Pancreas (tissue), 10 donors: ENCODE measurements at regions not wholly inside any gene's neighbourhood (a gene's known extent, or its start where the extent isn't known, plus 50 kb on each side); places are given as distances from the start of the nearest gene placed in this dataset.

ENCODE experiments used
- ATAC-seq, 4 donors: fragments of 200-7000 bp; cut with Tn5 transposase; one replicate each; pipeline versions ENCODE4 v1.8.0 to v1.9.1; 2020; ENCODE audit warnings: mild to moderate bottlenecking in 4 of 4, moderate library complexity in 4 of 4
- DNase-seq, 6 donors: peaks; one replicate each; pipeline ENCODE4 v3.0.0-alpha.2; 2020
- FAIRE-seq: peaks from 2 replicates; lab custom pipeline; 2012; peaks lifted over from hg19 to GRCh38; lab: Jason Lieb, UNC
- H3K27ac ChIP-seq, 4 donors: fragments of 200-600 bp; sonication (generic); 1 replicate in 3 of 4; 2 replicates in 1 of 4; pipeline versions ENCODE4 v1.5.0 to v1.8.0; 2020
- H3K27me3 ChIP-seq, 4 donors: fragments of 200-600 bp; one replicate each; pipeline ENCODE4 v1.8.0; 2021
- H3K36me3 ChIP-seq, 3 donors: fragments of 200-600 bp; sonication (generic) in 1 of 3; one replicate each; pipeline versions ENCODE4 v1.5.0 to v1.8.0; 2020 to 2021
- H3K4me1 ChIP-seq, 3 donors: fragments of 200-600 bp; one replicate each; pipeline ENCODE4 v1.8.0; 2021
- H3K4me3 ChIP-seq, 4 donors: fragments of 200-600 bp; sonication (generic) in 2 of 4; one replicate each; pipeline versions ENCODE4 v1.5.0 to v1.8.0; 2020 to 2021
- H3K9me3 ChIP-seq, 4 donors: fragments of 200-600 bp; one replicate each; pipeline ENCODE4 v1.8.0; 2021
- CTCF ChIP-seq, 4 donors: fragments of 200-600 bp; sonication (generic) in 3 of 4; IDR thresholded peaks; one replicate each; pipeline versions ENCODE4 v1.5.0 to v1.8.0; 2021; ENCODE audit warnings: antibody characterized with exemption in 4 of 4
- WGBS, 2 donors: extraction: QIAGEN DNeasy Blood & Tissue Kit; methylation state at CpG; one replicate each; pipeline ENCODE4 v1.1.7; 2013; 5-methylcytosine and 5-hydroxymethylcytosine counted together
- intact Hi-C, 3 donors: fragments of 100-400 bp; cut with DNase I; formaldehyde crosslinking; loops; one replicate each; pipeline versions ENCODE4 v1.11.1 to v1.14.2; 2022
- donor health status: healthy with polysubstance abuse.
- donor health status: DM: no; HTN: no; CAD: no; lungs with moderate emphysema.
- donor health status: DM: no; HTN: no; CAD: no.
- donor health status: control.
- donor health status: control.
- donor health status: Bipolar disorder and iron deficiency.
- donor health status: DM: yes; HTN: yes; CAD: no.
- donor health status: DM: no; HTN: no; CAD: no.
- donor health status: DM: no; HTN: no; CAD: no.
- donor health status: DM: yes; HTN: yes; CAD: no.

GRCh38 chr13:84126671-84127171, 244.4 kb upstream of the SLITRK1 start:
- no peak for TF ChIP-seq CTCF (IDR thresholded peaks at IDR 0.05)
- DNase-seq = peak in 2 of 6 donors; percentile 5 to 30
- Histone ChIP-seq H3K36me3 (no peaks in the 10 kb centered on the region), H3K4me3 (no peak overlapping the region), H3K27me3 (no peaks in the 10 kb centered on the region), H3K27ac (no peak overlapping the region), H3K9me3 (no peaks in the 10 kb centered on the region), H3K4me1 (no peaks in the 10 kb centered on the region)
- intact Hi-C loops = no loop called here
- ATAC-seq = no peak
- 78 to 86% methylated on average over 7 of the region's 7 CpGs for WGBS, 2 donors
- no peak for FAIRE-seq

- H3K27me3 ChIP-seq = no peaks in the 10 kb centered on the region
- no peaks in the 10 kb centered on the region for H3K4me1 ChIP-seq
- ATAC-seq = no peak
- 74 to 85% methylated on average over 1 of the region's 1 CpG for WGBS, 2 donors
- H3K9me3 ChIP-seq = no peaks in the 10 kb centered on the region
- no peak for FAIRE-seq
- no peak overlapping the region for H3K27ac ChIP-seq
- DNase-seq = no peak
- intact Hi-C loops = no loop called here
- TF ChIP-seq CTCF (IDR thresholded peaks at IDR 0.05) = no peak
- H3K36me3 ChIP-seq = no peaks in the 10 kb centered on the region
- H3K4me3 ChIP-seq = no peak overlapping the region
Measured at GRCh38 chr13:84121456-84121855, 239.2 kb upstream of the SLITRK1 start.

DNA sequence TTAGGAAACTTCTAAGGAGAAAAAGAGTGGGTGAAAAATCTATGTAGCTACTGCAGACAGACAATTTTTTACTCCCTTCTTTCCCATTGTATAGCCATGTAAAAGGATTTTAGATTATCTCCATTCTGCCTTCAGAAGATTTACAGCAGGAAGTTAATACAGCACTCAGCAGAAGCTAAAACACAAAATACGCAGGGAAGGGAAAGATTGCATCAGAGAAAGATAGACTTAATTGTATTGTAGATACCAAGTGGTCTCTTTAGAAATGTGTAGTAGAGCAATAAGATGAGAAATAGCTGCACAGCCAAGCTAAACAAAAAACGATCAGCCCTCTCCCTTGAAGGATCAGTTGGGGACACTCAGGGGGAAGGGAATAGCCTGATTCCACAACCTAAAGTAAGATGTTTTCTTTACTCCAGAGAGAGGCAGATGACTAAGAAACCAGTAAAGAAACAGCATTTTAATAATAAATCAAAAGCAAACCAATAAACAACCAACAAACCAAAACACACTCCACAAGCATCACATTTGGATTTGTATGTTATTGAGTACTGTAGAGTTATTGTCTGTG, 236.7 kb upstream of the SLITRK1 start:
- Histone ChIP-seq H3K4me1 (no peaks in the 10 kb centered on the region), H3K36me3 (no peaks in the 10 kb centered on the region), H3K27me3 (no peaks in the 10 kb centered on the region), H3K9me3 (no peaks in the 10 kb centered on the region), H3K4me3 (no peak overlapping the region), H3K27ac (no peak overlapping the region)
- 43 to 48% methylated on average over 2 of the region's 2 CpGs for WGBS, 2 donors
- DNase-seq = no peak
- intact Hi-C loops = no loop called here
- FAIRE-seq = no peak
- ATAC-seq = no peak
- no peak for TF ChIP-seq CTCF (IDR thresholded peaks at IDR 0.05)

GRCh38 chr13:84098273-84098672, 216.0 kb upstream of the SLITRK1 start:
- FAIRE-seq (no peak), ATAC-seq (no peak), DNase-seq (no peak)
- Histone ChIP-seq H3K27ac (no peak overlapping the region), H3K4me3 (no peak overlapping the region), H3K27me3 (no peaks in the 10 kb centered on the region), H3K36me3 (no peaks in the 10 kb centered on the region), H3K4me1 (no peaks in the 10 kb centered on the region), H3K9me3 (no peaks in the 10 kb centered on the region)
- no peak for TF ChIP-seq CTCF (IDR thresholded peaks at IDR 0.05)
- intact Hi-C loops = no loop called here
- 78 to 85% methylated on average over 2 of the region's 2 CpGs for WGBS, 2 donors

GRCh38 chr13:84097148-84097547, 214.9 kb upstream of the SLITRK1 start:
- Histone ChIP-seq H3K27me3 (no peaks in the 10 kb centered on the region), H3K4me3 (no peak overlapping the region), H3K4me1 (no peaks in the 10 kb centered on the region), H3K36me3 (no peaks in the 10 kb centered on the region), H3K9me3 (no peaks in the 10 kb centered on the region), H3K27ac (no peak overlapping the region)
- no peak for DNase-seq
- no peak for ATAC-seq
- FAIRE-seq = no peak
- WGBS, 2 donors = 66 to 76% methylated on average over 4 of the region's 4 CpGs
- TF ChIP-seq CTCF (IDR thresholded peaks at IDR 0.05) = no peak
- intact Hi-C loops = no loop called here
